Heart left ventricle (tissue), 13 donors: ENCODE measurements at regions not wholly inside any gene's neighbourhood (a gene's known extent, or its start where the extent isn't known, plus 50 kb on each side); places are given as distances from the start of the nearest gene placed in this dataset.

ENCODE experiments used
- POLR2A ChIP-seq, 2 donors: fragments of 450-650 bp; IDR thresholded peaks; one replicate each; pipeline ENCODE4 v1.6.1; 2017; ENCODE audit warnings: antibody characterized with exemption in 2 of 2, mild to moderate bottlenecking in 2 of 2, moderate library complexity in 2 of 2
- TF ChIP-seq, protein P1 (sequence below), 12 donors: fragments of 200-600 bp; sonication (generic) in 4 of 12; IDR thresholded peaks; one replicate each; pipeline versions ENCODE4 v1.5.0 to v1.8.0; 2018 to 2022; ENCODE audit warnings: antibody characterized with exemption in 12 of 12, mild to moderate bottlenecking in 5 of 12
- donor health status: ischemic (EF 13 %, LVEDD 7.1; RV severe dilation, severe dysfunction).
- donor health status: DM: no; HTN: yes; CAD: no.
- donor health status: DM: no; HTN: no; CAD: no.
- donor health status: ischemic (EF 25% LVEDD 6.9; RV normal size, moderate dysfunction).
- donor health status: ischemic (EF 25% LVEDD 5.7; RV mildly dilated, moderate dysfunction).
- donor health status: ischemic (EF 35%, LVEDD 5.7; RV mildly dilated, moderate dysfunction).
- donor health status: nonischemic (EF 11% LVEDD 7.7; RV severe dilation, severe dysfunction).
- donor health status: DM: yes; HTN: yes; CAD: no.
- donor health status: PGD.
- donor health status: ischemic (EF 29% LVEDD 5.4; RV normal size, mild dysfunction).
- donor health status: nonischemic (EF 23%, LVEDD 6.1; RV moderate dilation, normal function).

DNA sequence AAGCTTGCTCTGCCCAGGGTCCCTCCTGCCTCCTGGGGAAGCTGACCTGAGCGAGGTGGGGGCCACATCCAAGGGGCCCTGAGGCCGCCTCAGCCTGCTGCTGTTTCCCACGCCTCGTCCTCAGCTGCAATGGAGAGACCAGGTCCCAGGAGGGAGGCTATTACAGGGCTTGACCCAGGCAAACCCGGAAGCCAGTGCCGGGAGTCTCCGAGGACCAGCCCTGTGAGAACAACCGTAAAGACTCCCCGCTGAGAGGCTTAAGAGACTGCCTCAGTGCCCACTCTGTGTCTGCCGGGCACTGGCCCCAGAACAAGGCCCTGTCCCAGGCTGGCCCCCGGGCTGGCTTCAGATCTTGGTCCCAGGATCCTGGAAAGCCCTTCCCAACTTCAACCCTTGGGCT lies 124.3 kb upstream of the FGF3 start:
- TF ChIP-seq, protein P1, sequence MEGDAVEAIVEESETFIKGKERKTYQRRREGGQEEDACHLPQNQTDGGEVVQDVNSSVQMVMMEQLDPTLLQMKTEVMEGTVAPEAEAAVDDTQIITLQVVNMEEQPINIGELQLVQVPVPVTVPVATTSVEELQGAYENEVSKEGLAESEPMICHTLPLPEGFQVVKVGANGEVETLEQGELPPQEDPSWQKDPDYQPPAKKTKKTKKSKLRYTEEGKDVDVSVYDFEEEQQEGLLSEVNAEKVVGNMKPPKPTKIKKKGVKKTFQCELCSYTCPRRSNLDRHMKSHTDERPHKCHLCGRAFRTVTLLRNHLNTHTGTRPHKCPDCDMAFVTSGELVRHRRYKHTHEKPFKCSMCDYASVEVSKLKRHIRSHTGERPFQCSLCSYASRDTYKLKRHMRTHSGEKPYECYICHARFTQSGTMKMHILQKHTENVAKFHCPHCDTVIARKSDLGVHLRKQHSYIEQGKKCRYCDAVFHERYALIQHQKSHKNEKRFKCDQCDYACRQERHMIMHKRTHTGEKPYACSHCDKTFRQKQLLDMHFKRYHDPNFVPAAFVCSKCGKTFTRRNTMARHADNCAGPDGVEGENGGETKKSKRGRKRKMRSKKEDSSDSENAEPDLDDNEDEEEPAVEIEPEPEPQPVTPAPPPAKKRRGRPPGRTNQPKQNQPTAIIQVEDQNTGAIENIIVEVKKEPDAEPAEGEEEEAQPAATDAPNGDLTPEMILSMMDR (IDR thresholded peaks at IDR 0.05) = no peak
- no peak for TF ChIP-seq POLR2A (IDR thresholded peaks at IDR 0.05)
